Suppressor macrophage treated with lipopolysaccharide for 4 hours (primary cell): ENCODE measurements at regions not wholly inside any gene's neighbourhood (a gene's known extent, or its start where the extent isn't known, plus 50 kb on each side); places are given as distances from the start of the nearest gene placed in this dataset.

Experiments used
- DNase-seq: peaks from one replicate; pipeline ENCODE4 v3.0.0-alpha.2; 2020

DNA sequence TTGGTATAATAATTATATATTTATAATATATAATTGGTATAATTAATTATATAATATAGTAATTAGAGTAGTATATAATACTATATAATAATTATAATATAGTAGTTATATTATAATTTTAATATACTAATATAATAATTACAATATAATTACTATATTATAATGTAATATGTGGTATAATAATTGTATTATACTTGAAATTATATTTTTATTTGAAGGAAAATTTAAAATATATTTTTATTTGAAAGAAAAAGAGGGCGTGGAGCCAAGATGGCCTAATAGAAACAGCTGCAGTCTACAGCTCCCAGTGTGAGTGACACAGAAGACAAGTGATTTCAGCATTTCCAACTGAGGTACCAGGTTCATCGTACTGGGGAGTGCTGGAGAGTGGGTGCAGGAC, 365.9 kb downstream of the MMUT start:
- no peak for DNase-seq

GRCh38 chr6:49088631-49089030, 374.4 kb downstream of the MMUT start:
- no peak for DNase-seq

DNA sequence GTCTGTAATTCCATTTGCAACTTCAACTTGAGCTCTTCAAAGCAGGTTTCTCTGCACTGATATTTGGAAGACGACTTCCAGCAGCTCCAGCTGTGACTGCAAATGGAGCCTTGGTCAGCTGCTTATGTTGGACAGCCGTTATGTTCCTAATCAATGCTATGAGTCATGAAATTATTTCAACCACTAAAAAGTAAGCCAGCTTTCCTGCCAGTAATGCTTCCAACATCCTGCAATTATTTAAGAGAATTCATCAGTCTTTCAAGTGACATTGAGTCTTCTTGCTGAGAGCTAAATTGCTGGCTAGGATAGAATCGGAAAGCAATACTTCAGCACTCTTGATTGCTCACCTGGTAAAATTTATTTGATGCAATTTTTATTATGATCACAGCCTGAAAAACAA, 375.7 kb downstream of the MMUT start:
- no peak for DNase-seq

DNA sequence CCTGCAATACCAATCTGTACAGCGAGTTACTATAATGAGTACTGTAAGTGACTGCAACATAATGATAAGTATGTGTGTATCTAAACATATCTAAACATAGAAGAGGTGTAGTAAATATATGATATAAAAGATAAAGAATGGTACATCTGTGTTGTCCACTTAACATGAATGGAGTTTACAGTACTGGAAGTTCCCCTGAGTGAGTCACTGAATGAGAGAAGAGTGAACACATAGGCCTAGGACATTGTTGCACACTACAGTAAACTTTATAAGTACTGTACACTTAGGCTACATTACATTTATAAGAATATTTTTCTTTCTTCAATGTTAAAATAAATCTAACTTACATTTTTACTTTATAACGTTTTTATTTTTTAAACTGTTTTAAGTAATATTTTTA, 380.4 kb downstream of the MMUT start:
- no peak for DNase-seq

- DNase-seq: no peak
Measured at GRCh38 chr6:49072885-49073620, 390.0 kb downstream of the MMUT start.

GRCh38 chr6:49072146-49072545, 390.9 kb downstream of the MMUT start:
- no peak for DNase-seq

- DNase-seq: no peak
Measured at GRCh38 chr6:49070411-49070810, 392.6 kb downstream of the MMUT start.

DNA sequence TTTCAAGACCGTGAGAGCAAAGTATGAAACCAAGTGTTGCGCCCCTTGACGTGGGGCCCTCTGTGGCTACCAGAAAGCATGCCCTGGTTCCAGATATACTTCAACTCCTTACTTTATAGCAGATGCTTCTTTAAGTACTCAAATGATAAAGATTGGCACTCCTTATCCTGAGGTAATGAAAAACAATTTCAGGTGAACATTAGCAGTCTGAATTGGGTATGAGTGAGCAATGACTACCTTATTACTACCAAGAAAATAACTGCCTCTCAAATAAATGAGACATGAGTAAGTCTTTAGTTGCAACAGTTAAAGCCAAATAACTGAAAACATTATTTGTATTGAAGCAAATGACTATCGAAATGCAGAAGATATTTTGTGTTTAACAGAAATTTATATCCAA, 408.7 kb downstream of the MMUT start:
- DNase-seq: no peak

DNA sequence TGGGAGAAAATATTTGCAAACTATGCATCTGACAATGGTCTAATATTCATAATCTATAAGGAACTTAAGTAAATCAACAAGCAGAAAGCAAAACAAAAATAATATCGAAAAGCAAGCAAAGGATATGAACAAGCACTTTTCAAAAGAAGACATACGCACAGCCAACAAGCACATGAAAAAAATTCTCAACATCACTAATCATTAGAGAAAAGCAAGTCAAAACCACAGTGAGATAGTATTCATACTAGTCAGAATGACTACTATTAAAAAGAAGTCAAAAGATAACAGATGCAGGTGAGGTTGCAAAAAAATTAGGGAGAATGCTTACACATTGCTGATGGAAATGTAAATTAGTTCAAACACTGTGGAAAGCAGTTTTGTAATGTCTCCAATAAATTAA, 410.2 kb downstream of the MMUT start:
- DNase-seq: no peak

- DNase-seq: no peak
Measured at GRCh38 chr6:49051281-49051680, 411.8 kb downstream of the MMUT start.

- DNase-seq: no peak
Measured at GRCh38 chr6:49050584-49050983, 412.5 kb downstream of the MMUT start.

DNA sequence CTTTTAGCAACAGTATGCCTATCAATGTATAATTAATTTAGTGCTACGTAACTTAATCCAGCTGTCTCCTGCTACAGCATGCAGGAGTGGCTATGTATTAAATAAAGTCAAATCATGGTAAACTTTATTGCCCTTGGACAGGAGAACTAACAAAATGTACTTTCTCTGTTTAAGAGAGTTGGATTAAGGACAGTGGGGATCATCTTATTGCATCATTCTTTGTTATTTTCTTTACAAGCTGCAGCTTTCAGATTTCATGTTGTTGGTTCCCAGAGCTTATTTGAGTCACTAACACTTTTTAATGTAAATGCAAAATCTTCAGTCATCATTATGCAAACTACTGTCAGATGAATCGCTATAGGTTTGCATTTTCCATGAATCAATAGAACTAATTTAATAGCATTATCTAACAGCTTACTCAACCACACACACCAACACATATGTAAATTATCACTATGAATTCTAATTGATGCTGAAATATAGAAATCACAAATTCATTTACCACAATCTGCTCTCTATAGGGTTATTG, 424.7 kb downstream of the MMUT start:
- DNase-seq: no peak

GRCh38 chr6:49030251-49031020, 432.6 kb downstream of the MMUT start:
- no peak for DNase-seq

- no peak for DNase-seq
Measured at GRCh38 chr6:49027644-49028043, 435.4 kb downstream of the MMUT start.

DNA sequence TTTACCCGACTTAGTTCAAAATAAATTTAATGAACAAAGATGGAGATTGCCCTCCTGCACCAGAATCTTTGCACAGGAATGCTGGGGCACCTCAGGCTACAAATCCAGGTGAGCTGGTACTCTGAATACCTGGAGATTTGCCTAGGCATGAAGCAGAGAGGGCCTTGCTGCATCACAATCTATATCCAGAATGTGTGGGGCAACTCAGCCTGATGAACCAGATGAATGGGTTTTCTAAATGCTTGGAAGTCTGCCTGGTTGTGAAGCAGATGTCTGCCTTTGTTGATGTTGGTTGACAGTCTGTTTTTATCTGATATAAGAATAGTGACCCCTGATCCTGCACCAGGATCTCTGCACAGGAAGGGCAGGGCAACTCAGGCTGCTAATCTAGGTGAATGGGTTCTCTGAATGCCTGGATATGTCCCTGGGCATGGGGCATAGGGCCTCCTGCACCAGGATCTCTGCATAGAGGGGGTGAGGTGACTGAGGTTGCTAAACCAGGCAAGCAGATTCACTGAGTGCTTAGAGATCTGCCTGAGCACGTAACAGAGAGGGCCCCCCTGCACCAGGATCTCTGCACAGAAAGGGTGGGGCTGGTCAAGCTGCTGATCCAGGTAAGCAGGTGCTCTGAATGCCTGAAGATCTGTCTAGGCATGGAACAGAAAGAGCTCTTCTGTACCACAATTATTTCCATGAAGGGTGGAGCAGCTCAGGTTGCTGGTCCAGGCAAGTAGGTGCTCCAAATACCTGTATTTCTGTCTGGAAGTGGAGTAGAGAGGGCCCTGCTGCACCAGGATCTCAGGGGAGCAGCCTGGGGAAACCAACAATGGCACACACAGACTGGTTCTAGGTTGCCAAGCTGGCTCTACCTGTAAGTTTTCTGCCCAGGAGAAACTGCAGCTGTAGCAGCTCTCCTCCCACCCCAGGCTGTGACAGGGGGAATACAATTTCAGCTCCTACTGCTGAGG, 437.5 kb downstream of the MMUT start:
- no peak for DNase-seq

DNA sequence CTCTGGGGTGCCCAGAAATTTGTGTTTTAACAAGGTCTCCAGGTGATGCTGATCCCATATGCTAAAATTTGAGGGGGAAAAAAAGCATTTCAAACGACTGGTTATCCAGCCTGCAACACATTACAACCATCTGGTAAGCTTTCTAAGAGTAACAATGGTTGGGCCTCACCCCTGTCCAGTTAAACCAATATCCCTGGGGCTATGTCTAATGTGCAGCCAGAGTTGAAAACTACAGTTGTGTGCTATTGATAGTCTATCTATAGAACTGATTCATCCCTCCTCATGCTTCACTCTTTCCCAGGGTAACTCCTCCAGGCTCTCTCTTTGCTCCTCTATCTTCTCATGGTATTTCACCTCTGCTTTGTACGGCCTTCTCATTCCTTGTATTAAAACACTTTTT, 458.3 kb downstream of the MMUT start:
- DNase-seq: no peak

DNA sequence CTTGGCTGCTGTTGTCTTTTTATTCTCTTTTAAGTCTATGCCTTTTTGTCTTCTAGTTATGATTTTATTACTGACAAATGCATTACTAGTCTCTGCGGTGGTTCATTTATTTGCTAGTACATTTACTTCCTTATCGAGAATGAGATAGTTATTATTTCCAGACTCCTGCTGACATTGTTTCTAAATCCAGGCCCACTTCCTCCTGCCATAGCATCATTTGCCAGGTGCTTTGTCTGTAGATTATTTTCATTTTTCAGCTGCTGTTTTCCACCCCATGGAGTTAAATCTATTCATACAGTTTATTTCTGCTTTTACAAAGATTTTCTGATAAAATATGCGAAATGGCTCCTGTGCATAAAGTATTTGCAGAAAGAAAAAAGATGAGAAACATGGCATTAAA, 459.7 kb downstream of the MMUT start:
- DNase-seq: no peak

GRCh38 chr6:49001856-49002541, 461.1 kb downstream of the MMUT start:
- DNase-seq: no peak

GRCh38 chr6:48998574-48998973, 464.5 kb downstream of the MMUT start:
- no peak for DNase-seq

GRCh38 chr6:48996461-48997119, 466.5 kb downstream of the MMUT start:
- DNase-seq: no peak

- DNase-seq: no peak
Measured at GRCh38 chr6:48994811-48995210, 468.2 kb downstream of the MMUT start.

GRCh38 chr6:48990739-48991138, 472.3 kb downstream of the MMUT start:
- no peak for DNase-seq
